ENCODE measurements at regions not wholly inside any gene's neighbourhood (a gene's known extent, or its start where the extent isn't known, plus 50 kb on each side); places are given as distances from the start of the nearest gene placed in this dataset.
"Not testable (repeated sequence)": the region's sequence is repeated elsewhere in the genome, so short reads cannot be mapped to it uniquely, and the experiment has no call there.

DNA sequence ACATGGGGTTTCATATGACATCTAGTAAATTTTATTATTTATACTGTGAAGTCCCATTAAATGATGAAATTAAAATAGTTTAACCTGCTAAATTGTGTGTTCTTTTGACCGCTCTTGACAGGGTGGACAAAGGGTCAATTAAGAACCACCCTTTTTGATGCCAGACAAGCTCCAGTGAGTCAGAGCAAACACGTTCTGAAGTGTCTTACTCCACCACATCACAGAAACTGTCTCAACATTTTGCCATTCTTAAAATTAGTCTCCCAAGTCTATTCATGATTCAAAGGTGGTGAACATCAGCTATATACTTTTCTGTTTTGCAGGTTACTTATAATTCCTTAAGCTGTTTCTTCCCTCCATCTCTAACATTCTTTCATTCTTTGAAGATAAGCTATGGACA lies 142.1 kb downstream of the SPATA31A6 start:
- DNase-seq = not testable (repeated sequence)

- DNase-seq = not testable (repeated sequence)
Measured at GRCh38 chr9:42326482-42326881, 143.0 kb downstream of the SPATA31A6 start.

- not testable (repeated sequence) for DNase-seq
Measured at GRCh38 chr9:42335342-42335741, 151.9 kb downstream of the SPATA31A6 start.

- not testable (repeated sequence) for DNase-seq
Measured at GRCh38 chr9:42335984-42336657, 152.7 kb downstream of the SPATA31A6 start.

DNA sequence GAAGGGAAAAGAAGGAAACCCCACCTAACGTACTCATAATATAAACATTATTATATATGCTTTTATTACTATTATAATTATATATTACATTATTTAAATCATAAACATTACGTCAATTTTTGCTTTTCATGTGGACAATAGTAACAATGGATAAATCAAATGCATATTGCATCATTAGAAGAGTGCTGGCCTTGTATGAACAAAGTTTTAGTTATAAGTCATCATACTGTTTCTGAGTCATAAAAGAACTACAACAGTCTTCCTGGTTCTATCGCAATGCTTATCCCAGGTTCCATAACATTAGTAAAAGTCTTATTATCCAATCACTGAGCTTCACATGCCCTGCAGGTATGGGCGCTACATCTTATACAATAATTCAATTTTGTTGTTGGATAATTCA lies 154.8 kb downstream of the SPATA31A6 start:
- DNase-seq = not testable (repeated sequence)

GRCh38 chr9:42339671-42340434 lies 156.4 kb downstream of the SPATA31A6 start:
- not testable (repeated sequence) for DNase-seq

DNA sequence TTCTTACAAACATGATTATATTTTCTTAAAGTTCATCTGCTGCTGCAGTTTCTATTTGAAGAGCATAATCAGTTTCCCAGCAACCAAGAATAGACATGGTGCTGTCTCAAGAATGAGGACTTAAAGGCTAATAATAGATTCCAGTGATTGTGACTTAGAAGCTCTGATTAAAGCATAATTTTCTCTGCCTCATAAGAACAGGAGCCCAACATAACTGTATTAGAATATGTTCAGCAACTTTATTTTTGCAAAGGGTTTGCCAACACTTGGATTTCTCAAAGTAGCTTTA lies 156.9 kb downstream of the SPATA31A6 start:
- DNase-seq = not testable (repeated sequence)

- DNase-seq = not testable (repeated sequence)
Measured at GRCh38 chr9:42341860-42342259, 158.4 kb downstream of the SPATA31A6 start.

- not testable (repeated sequence) for DNase-seq
Measured at GRCh38 chr9:42342297-42342696, 158.8 kb downstream of the SPATA31A6 start.

- DNase-seq = not testable (repeated sequence)
Measured at GRCh38 chr9:42344508-42344907, 161.0 kb downstream of the SPATA31A6 start.

GRCh38 chr9:42346916-42347315 lies 163.5 kb downstream of the SPATA31A6 start:
- DNase-seq = not testable (repeated sequence)

DNA sequence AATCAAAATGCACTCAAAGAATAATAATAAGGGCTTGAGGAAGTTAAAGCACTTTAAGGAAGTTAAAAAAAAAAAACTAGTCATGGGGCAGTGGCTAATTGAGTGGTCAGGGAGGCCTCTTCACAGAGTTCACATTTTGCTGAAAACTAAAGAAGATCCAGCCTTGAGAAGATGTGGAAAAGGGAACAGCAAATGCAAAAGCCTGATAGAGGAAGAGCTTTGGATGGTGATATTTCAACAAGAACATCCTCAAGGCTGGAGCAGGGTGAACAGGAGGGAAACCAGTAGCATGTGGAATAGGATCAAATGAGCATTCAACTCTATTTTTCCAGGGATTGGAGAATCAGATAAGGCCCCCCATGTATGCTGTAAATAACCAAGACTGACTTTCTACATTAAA lies 165.7 kb downstream of the SPATA31A6 start:
- DNase-seq = not testable (repeated sequence)

- DNase-seq = not testable (repeated sequence)
Measured at GRCh38 chr9:42350412-42350811, 167.0 kb downstream of the SPATA31A6 start.

GRCh38 chr9:42357604-42358373 lies 174.3 kb downstream of the SPATA31A6 start:
- DNase-seq = not testable (repeated sequence)

DNA sequence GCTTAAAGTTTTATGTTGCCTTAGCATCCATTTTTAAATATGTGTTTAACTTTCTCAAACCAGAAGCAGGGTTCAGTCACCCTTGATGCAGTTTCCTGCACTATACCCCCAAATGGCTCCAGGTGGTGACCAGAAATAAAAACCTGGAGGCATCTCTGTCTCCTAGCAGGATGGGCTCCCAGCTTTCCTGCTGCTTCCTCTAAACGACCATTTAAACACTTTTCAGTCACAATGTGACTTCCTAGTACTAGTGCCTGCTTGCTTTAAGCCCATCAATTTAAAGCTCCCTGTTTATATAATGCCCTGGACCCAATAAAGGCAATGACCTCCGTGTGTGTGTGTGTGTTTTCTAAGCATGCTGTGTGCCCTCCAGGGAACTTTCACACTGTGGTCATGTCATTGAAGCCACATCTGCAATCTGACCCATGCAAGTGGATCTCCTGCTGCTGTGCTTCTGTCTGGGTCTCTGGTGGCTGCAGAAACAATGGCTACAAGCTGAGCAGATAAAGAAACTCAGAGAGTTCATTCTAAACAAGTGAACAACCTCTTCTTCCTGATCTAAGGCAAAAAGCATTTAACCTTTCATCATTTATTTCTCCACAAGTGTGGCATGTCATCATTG lies 175.3 kb downstream of the SPATA31A6 start:
- not testable (repeated sequence) for DNase-seq

- DNase-seq = not testable (repeated sequence)
Measured at GRCh38 chr9:42364410-42365243, 181.2 kb downstream of the SPATA31A6 start.

DNA sequence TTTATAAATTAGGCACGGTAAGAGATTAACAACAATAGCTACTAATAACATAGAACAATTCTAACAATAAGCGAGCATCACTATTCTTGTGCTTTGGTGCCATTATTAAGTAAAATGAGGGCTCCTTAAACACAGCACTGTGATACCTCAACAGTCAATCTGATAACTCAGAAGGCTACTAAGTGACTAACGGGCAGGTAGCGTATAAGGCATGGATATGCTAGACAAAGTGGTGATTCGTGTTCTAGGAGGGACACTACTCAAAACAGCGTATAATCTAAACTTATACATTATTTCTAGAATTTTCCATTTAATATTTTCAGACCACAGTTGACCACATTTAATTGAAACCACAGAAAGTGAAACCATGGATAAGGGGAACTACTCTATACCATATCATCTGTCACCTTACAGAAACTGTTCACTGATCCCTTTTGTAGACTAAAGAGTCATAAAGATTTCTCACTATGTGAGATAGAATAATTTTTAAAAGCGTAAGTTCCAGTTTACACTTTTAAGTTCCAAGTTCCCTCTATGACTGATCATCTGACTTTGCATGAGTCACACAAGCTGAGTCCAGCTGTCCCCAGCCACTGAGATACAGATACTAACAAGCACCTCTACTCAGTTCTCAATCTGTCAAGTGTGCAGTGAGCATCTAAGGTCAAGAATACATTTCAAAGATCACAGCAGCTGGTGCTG lies 181.9 kb downstream of the SPATA31A6 start:
- DNase-seq = not testable (repeated sequence)

GRCh38 chr9:42368279-42368881 lies 184.9 kb downstream of the SPATA31A6 start:
- not testable (repeated sequence) for DNase-seq

DNA sequence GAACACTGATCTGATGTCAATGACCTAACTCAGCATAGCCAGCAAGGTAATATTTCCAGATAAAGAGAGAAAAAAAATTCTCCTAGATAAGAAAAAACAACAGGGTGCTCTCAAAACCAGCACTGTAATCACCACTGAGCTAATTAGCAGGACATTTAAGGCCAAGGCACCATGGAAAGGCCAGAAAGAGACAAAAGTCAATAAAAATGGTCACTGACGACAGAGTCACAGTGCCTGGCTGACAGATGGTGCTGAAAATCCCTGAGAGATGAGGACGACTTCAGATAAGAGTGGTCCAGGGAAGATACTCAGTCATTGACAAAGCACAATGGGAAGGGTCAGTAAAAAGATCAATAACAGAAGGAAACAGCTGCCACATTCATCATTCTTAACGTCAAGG lies 186.7 kb downstream of the SPATA31A6 start:
- not testable (repeated sequence) for DNase-seq

DNA sequence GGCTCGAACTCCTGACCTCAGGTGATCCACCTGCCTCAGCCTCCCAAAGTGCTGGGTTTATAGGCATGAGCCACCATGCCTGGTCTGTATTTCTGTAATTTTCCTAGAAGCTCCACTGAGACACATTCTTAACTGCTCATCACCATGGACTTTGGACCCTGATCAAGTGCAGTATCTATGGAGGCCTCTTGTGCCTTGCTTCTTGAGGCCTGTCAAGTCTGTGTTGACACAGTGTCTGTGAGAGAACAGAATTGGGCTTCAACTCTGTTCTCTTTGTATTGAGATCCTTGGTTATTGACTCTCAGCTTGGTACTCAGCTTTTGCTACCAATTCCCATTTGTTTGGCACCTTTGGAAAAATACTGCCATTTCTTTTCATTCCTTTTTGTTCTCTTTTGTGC lies 188.0 kb downstream of the SPATA31A6 start:
- DNase-seq = not testable (repeated sequence)

Data from skin of body (tissue), 1 donor.